ENCODE measurements at regions not wholly inside any gene's neighbourhood (a gene's known extent, or its start where the extent isn't known, plus 50 kb on each side); places are given as distances from the start of the nearest gene placed in this dataset.

DNA sequence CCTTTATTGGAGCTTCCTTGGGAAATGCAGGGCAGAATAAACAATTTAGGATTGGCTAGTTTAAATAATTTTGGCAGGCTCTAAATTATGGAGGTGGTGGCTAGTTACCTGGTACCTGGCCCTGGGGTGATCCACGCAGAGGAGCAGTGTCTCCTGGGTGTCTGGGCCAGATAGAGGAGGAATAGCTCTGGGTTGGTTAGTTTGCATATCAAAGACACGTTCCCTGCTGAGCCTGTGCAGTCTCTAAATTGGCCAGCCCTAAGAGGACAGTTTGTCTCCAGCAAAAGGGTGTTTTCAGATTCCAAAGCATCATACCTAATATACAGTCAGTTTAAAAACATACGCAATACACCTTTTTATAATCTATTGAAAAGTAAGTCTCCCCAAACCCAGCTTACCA lies 333.3 kb upstream of the TPM1 start:
- H3K27ac ChIP-seq (replicated peaks; ENCODE audit: low read length): no peak overlapping the region
- H3K4me3 ChIP-seq (ENCODE audit: low read length in 2 of 2): no peak overlapping the region
- no peak overlapping the region for H3K4me2 ChIP-seq (ENCODE audit: insufficient read depth, low read length, poor library complexity, severe bottlenecking)
- no peak overlapping the region for H3K14ac ChIP-seq (ENCODE audit: low read length)
- no peak overlapping the region for H3K18ac ChIP-seq (ENCODE audit: low read length)
- no CpG with 5 or more reads among the region's 3 CpGs for WGBS, 2 donors (ENCODE audit: extremely low coverage in 2 of 2, insufficient read length in 2 of 2, insufficient replicate concordance in 1 of 2)
- H2AK5ac ChIP-seq (ENCODE audit: low read depth, low read length): no peak overlapping the region
- no peak overlapping the region for H4K8ac ChIP-seq (ENCODE audit: low read depth, low read length)
- H3K9me3 ChIP-seq (replicated peaks in 1 of 2; ENCODE audit: control insufficient read depth in 2 of 2, insufficient read depth in 1 of 2, low read depth in 1 of 2, low read length in 2 of 2): no peaks in the 10 kb centered on the region
- no peak overlapping the region for H3K23ac ChIP-seq (ENCODE audit: low read depth, low read length, poor library complexity)
- no peaks in the 10 kb centered on the region for H3K27me3 ChIP-seq (ENCODE audit: control insufficient read depth in 3 of 3, insufficient read depth in 3 of 3, low read depth in 1 of 3, low read length in 3 of 3)
- no peak overlapping the region for H2BK120ac ChIP-seq (ENCODE audit: low read depth, low read length)
- H2AFZ ChIP-seq (ENCODE audit: low read length): no peak overlapping the region
- H3K36me3 ChIP-seq (replicated peaks in 1 of 2; ENCODE audit: control insufficient read depth in 2 of 2, insufficient read depth in 2 of 2, low read length in 2 of 2): peaks cover 0 to 8% of the 10 kb centered on the region in 2 donors
- H3K9ac ChIP-seq (ENCODE audit: low read depth, low read length, poor library complexity): no peak overlapping the region
- peaks cover 1% of the 10 kb centered on the region for H3K79me1 ChIP-seq (ENCODE audit: low read depth, low read length)
- no peak overlapping the region for H2BK12ac ChIP-seq (ENCODE audit: low read length)
- H2BK5ac ChIP-seq (ENCODE audit: low read length): no peak overlapping the region
- no peak overlapping the region for H3K4ac ChIP-seq (ENCODE audit: low read length)
- H2BK15ac ChIP-seq (ENCODE audit: low read length): no peak overlapping the region
- no peak overlapping the region for H4K91ac ChIP-seq (ENCODE audit: low read depth, low read length, poor library complexity)
- DNase-seq (ENCODE audit: low spot score): no peak
- no peaks in the 10 kb centered on the region for H3K4me1 ChIP-seq (ENCODE audit: control insufficient read depth in 2 of 2, insufficient read depth in 1 of 2, low read depth in 1 of 2, low read length in 2 of 2)

DNA sequence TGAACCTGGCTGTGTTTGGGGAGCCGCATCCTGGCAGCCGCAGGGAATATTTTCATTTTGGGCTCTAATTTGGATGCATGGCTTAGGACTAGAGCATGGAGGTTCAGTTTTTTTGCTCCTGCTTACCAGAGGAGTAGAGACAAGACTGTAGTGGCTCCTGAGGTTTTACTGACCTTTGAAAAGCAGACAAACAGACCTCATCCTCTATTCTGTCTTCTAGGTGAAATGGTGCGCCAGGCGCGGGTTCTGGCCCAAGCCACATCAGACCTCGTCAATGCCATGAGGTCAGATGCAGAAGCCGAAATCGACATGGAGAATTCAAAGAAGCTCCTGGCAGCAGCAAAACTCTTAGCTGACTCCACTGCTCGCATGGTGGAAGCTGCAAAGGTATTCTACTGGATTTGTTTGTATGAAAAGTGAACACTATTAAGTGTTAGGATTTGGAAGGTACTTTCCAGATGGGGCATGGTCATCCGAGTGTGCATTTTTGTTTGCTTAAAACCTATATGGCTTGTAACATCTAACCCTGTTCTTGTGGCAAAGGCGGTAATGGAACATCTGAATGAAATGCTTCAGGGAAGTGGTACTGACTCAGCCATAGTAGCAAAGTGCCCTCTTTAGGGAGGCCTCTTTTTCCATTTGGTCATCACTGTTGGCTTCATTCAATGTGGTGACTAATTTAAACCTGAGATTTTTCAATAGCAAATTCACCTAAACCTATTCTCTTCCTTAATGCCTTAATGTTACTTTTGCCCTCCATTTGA lies 330.7 kb upstream of the TPM1 start:
- no CpG with 5 or more reads among the region's 11 CpGs for WGBS, 2 donors (ENCODE audit: extremely low coverage in 2 of 2, insufficient read length in 2 of 2, insufficient replicate concordance in 1 of 2)
- H2BK120ac ChIP-seq (ENCODE audit: low read depth, low read length): no peak overlapping the region
- no peaks in the 10 kb centered on the region for H3K27me3 ChIP-seq (ENCODE audit: control insufficient read depth in 3 of 3, insufficient read depth in 3 of 3, low read depth in 1 of 3, low read length in 3 of 3)
- no peak overlapping the region for H3K18ac ChIP-seq (ENCODE audit: low read length)
- H2BK12ac ChIP-seq (ENCODE audit: low read length): no peak overlapping the region
- DNase-seq (ENCODE audit: low spot score): no peak
- no peak overlapping the region for H2AFZ ChIP-seq (ENCODE audit: low read length)
- H3K4me3 ChIP-seq (ENCODE audit: low read length in 2 of 2): no peak overlapping the region
- H2AK5ac ChIP-seq (ENCODE audit: low read depth, low read length): no peak overlapping the region
- H3K27ac ChIP-seq (replicated peaks; ENCODE audit: low read length): no peak overlapping the region
- no peak overlapping the region for H4K91ac ChIP-seq (ENCODE audit: low read depth, low read length, poor library complexity)
- no peak overlapping the region for H3K4me2 ChIP-seq (ENCODE audit: insufficient read depth, low read length, poor library complexity, severe bottlenecking)
- H2BK5ac ChIP-seq (ENCODE audit: low read length): no peak overlapping the region
- no peaks in the 10 kb centered on the region for H3K4me1 ChIP-seq (ENCODE audit: control insufficient read depth in 2 of 2, insufficient read depth in 1 of 2, low read depth in 1 of 2, low read length in 2 of 2)
- H3K79me1 ChIP-seq (ENCODE audit: low read depth, low read length): peaks cover 1% of the 10 kb centered on the region
- no peak overlapping the region for H3K23ac ChIP-seq (ENCODE audit: low read depth, low read length, poor library complexity)
- H3K9me3 ChIP-seq (replicated peaks in 1 of 2; ENCODE audit: control insufficient read depth in 2 of 2, insufficient read depth in 1 of 2, low read depth in 1 of 2, low read length in 2 of 2): no peaks in the 10 kb centered on the region
- no peak overlapping the region for H3K9ac ChIP-seq (ENCODE audit: low read depth, low read length, poor library complexity)
- no peak overlapping the region for H3K14ac ChIP-seq (ENCODE audit: low read length)
- no peak overlapping the region for H2BK15ac ChIP-seq (ENCODE audit: low read length)
- H3K4ac ChIP-seq (ENCODE audit: low read length): no peak overlapping the region
- peaks cover under 1 to 10% of the 10 kb centered on the region in 2 donors for H3K36me3 ChIP-seq (replicated peaks in 1 of 2; ENCODE audit: control insufficient read depth in 2 of 2, insufficient read depth in 2 of 2, low read length in 2 of 2)
- H4K8ac ChIP-seq (ENCODE audit: low read depth, low read length): no peak overlapping the region

DNA sequence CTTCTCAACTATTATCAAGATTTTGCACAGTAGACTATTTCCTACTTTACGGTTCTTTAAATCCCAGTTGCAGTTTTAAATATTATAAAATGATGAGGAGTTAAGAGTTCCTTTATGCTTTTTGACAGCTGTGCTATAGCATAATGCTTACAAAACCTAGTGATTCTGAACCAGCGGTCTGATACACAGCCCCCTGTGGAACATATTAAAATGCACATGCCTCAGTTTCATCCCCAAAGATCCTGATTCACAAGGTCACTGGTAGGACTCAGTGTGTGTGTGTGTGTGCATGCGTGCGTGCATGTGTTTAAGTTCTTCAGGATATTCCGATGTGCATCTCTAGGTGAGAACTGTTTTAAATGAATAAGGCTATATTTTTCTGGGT lies 330.1 kb upstream of the TPM1 start:
- H2BK12ac ChIP-seq (ENCODE audit: low read length): no peak overlapping the region
- H3K4ac ChIP-seq (ENCODE audit: low read length): no peak overlapping the region
- H3K4me1 ChIP-seq (ENCODE audit: control insufficient read depth in 2 of 2, insufficient read depth in 1 of 2, low read depth in 1 of 2, low read length in 2 of 2): no peaks in the 10 kb centered on the region
- DNase-seq (ENCODE audit: low spot score): no peak
- H3K23ac ChIP-seq (ENCODE audit: low read depth, low read length, poor library complexity): no peak overlapping the region
- no peak overlapping the region for H3K14ac ChIP-seq (ENCODE audit: low read length)
- H2BK5ac ChIP-seq (ENCODE audit: low read length): no peak overlapping the region
- H3K4me2 ChIP-seq (ENCODE audit: insufficient read depth, low read length, poor library complexity, severe bottlenecking): no peak overlapping the region
- no peaks in the 10 kb centered on the region for H3K9me3 ChIP-seq (replicated peaks in 1 of 2; ENCODE audit: control insufficient read depth in 2 of 2, insufficient read depth in 1 of 2, low read depth in 1 of 2, low read length in 2 of 2)
- H3K9ac ChIP-seq (ENCODE audit: low read depth, low read length, poor library complexity): no peak overlapping the region
- H2AK5ac ChIP-seq (ENCODE audit: low read depth, low read length): no peak overlapping the region
- no peak overlapping the region for H3K18ac ChIP-seq (ENCODE audit: low read length)
- peaks cover 1% of the 10 kb centered on the region for H3K79me1 ChIP-seq (ENCODE audit: low read depth, low read length)
- H4K8ac ChIP-seq (ENCODE audit: low read depth, low read length): no peak overlapping the region
- no CpG with 5 or more reads among the region's 5 CpGs for WGBS, 2 donors (ENCODE audit: extremely low coverage in 2 of 2, insufficient read length in 2 of 2, insufficient replicate concordance in 1 of 2)
- H2BK15ac ChIP-seq (ENCODE audit: low read length): no peak overlapping the region
- no peak overlapping the region for H3K4me3 ChIP-seq (ENCODE audit: low read length in 2 of 2)
- H2AFZ ChIP-seq (ENCODE audit: low read length): no peak overlapping the region
- no peak overlapping the region for H4K91ac ChIP-seq (ENCODE audit: low read depth, low read length, poor library complexity)
- H3K36me3 ChIP-seq (replicated peaks in 1 of 2; ENCODE audit: control insufficient read depth in 2 of 2, insufficient read depth in 2 of 2, low read length in 2 of 2): peaks cover 2 to 15% of the 10 kb centered on the region in 2 donors
- no peak overlapping the region for H3K27ac ChIP-seq (replicated peaks; ENCODE audit: low read length)
- H2BK120ac ChIP-seq (ENCODE audit: low read depth, low read length): no peak overlapping the region
- no peaks in the 10 kb centered on the region for H3K27me3 ChIP-seq (ENCODE audit: control insufficient read depth in 3 of 3, insufficient read depth in 3 of 3, low read depth in 1 of 3, low read length in 3 of 3)

DNA sequence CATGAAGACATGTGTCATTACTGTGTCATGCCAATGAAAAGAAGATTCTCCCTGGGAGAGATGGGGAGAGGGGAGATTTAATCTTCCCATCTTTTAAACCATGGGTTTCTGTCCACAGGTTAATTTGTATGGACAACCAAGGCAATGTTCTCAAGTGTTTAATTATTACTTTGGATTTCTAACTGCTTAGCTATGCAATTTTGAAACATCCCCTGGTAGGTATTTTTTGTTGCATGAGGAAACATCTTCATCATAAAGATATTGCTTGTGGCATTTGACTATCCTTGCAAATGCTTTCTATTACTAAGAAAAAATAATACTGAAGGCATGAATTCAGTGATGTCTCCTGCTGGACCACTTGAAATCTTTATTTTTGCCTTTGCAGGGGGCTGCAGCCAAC lies 326.6 kb upstream of the TPM1 start:
- Histone ChIP-seq H2BK120ac (ENCODE audit: low read depth, low read length) (no peak overlapping the region), H4K8ac (ENCODE audit: low read depth, low read length) (no peak overlapping the region), H3K27ac (replicated peaks; ENCODE audit: low read length) (no peak overlapping the region), H3K36me3 (replicated peaks in 1 of 2; ENCODE audit: control insufficient read depth in 2 of 2, insufficient read depth in 2 of 2, low read length in 2 of 2) (peaks cover 6 to 33% of the 10 kb centered on the region in 2 donors), H4K91ac (ENCODE audit: low read depth, low read length, poor library complexity) (no peak overlapping the region), H2AK5ac (ENCODE audit: low read depth, low read length) (no peak overlapping the region), H2BK15ac (ENCODE audit: low read length) (no peak overlapping the region), H3K27me3 (ENCODE audit: control insufficient read depth in 3 of 3, insufficient read depth in 3 of 3, low read depth in 1 of 3, low read length in 3 of 3) (no peaks in the 10 kb centered on the region), H3K9me3 (replicated peaks in 1 of 2; ENCODE audit: control insufficient read depth in 2 of 2, insufficient read depth in 1 of 2, low read depth in 1 of 2, low read length in 2 of 2) (no peaks in the 10 kb centered on the region), H3K4me2 (ENCODE audit: insufficient read depth, low read length, poor library complexity, severe bottlenecking) (no peak overlapping the region), H3K4ac (ENCODE audit: low read length) (no peak overlapping the region), H2BK5ac (ENCODE audit: low read length) (no peak overlapping the region), H3K18ac (ENCODE audit: low read length) (no peak overlapping the region), H3K14ac (ENCODE audit: low read length) (no peak overlapping the region), H3K23ac (ENCODE audit: low read depth, low read length, poor library complexity) (no peak overlapping the region), H3K9ac (ENCODE audit: low read depth, low read length, poor library complexity) (no peak overlapping the region), H2BK12ac (ENCODE audit: low read length) (no peak overlapping the region), H3K4me1 (ENCODE audit: control insufficient read depth in 2 of 2, insufficient read depth in 1 of 2, low read depth in 1 of 2, low read length in 2 of 2) (no peaks in the 10 kb centered on the region), H3K4me3 (ENCODE audit: low read length in 2 of 2) (no peak overlapping the region), H3K79me1 (ENCODE audit: low read depth, low read length) (no peaks in the 10 kb centered on the region), H2AFZ (ENCODE audit: low read length) (no peak overlapping the region)
- DNase-seq (ENCODE audit: low spot score): no peak
